ENCODE measurements at regions not wholly inside any gene's neighbourhood (a gene's known extent, or its start where the extent isn't known, plus 50 kb on each side); places are given as distances from the start of the nearest gene placed in this dataset.

DNA sequence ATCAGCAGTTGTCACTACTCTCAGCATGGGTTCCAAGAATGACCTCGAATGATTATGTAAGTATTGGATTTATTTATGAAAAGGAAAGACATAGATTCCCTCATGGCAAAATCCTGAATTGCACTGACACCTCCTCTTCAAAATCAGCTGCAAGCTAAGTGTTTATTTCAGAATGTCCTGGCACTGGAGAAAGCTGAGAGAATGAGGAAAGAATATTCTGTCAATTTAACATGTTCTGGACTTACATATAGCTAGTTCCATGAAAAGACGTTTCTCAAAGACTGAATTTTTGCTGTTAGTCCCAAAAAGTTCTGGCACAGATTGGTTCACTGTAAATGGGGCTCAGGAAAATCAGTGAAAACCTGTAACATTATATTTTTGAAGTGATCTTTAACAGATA is 120.3 kb downstream of the NREP start:
- H3K4me3 ChIP-seq, result no peak overlapping the region
- DNase-seq, result no peak
- no peak overlapping the region for H3K27ac ChIP-seq
- H3K36me3 ChIP-seq, result no peaks in the 10 kb centered on the region
- ATAC-seq, result no peak
- in situ Hi-C loops (cut with MboI; ENCODE audit: low sequenced_read_pairs in 4 of 4) (no loop called here), intact Hi-C loops (cut with DNase I; ENCODE audit: low total_unique reads) (no loop called here)
- no peaks in the 10 kb centered on the region for H3K9me3 ChIP-seq
- H3K4me1 ChIP-seq, result peaks cover 9 to 18% of the 10 kb centered on the region in 2 donors
- H3K27me3 ChIP-seq, result no peaks in the 10 kb centered on the region
- TF ChIP-seq POLR2A (IDR thresholded peaks at IDR 0.05), result no peak
- TF ChIP-seq, protein P1, sequence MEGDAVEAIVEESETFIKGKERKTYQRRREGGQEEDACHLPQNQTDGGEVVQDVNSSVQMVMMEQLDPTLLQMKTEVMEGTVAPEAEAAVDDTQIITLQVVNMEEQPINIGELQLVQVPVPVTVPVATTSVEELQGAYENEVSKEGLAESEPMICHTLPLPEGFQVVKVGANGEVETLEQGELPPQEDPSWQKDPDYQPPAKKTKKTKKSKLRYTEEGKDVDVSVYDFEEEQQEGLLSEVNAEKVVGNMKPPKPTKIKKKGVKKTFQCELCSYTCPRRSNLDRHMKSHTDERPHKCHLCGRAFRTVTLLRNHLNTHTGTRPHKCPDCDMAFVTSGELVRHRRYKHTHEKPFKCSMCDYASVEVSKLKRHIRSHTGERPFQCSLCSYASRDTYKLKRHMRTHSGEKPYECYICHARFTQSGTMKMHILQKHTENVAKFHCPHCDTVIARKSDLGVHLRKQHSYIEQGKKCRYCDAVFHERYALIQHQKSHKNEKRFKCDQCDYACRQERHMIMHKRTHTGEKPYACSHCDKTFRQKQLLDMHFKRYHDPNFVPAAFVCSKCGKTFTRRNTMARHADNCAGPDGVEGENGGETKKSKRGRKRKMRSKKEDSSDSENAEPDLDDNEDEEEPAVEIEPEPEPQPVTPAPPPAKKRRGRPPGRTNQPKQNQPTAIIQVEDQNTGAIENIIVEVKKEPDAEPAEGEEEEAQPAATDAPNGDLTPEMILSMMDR (IDR thresholded peaks at IDR 0.05 in 4 of 5, conservative IDR thresholded peaks at IDR 0.05 in 1 of 5), result no peak

DNA sequence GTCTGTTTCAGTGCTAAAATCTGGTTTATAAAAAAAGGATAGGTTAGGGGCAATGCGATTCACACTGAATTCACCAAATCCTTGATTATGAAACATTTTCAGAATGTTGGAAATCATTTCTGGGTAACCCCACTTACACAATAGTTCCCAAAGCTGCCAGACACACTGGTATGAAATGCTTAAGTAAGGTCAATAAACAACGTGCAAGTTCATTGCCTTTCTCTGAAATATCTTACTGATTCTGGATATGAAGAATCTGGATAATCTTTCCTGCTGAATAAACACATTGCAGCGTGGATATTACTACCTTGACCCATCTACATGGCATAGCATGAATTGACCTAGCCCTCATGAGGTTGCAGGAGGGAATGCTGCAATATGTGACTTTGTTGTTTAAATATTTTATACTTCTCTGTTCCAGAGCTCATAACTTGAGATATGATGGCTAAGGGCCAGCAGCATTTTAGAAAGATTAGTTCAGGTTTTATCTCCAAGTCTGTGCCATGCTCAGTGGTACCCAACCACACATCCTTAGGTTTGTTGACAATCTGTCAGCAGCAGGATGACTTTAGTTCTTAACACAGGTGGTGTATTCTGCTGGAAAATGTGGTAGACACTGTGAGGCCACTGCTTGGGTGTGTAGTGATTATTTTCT is 121.0 kb downstream of the NREP start:
- ATAC-seq (peak; percentile 27 to 29), DNase-seq (no peak)
- in situ Hi-C loops (cut with MboI; ENCODE audit: low sequenced_read_pairs in 4 of 4), result no loop called here
- Histone ChIP-seq H3K27me3 (no peaks in the 10 kb centered on the region), H3K36me3 (no peaks in the 10 kb centered on the region), H3K4me1 (peaks cover 9 to 18% of the 10 kb centered on the region in 2 donors), H3K9me3 (no peaks in the 10 kb centered on the region), H3K4me3 (no peak overlapping the region), H3K27ac (no peak overlapping the region)
- intact Hi-C loops (cut with DNase I; ENCODE audit: low total_unique reads), result no loop called here
- no peak for TF ChIP-seq POLR2A (IDR thresholded peaks at IDR 0.05)
- TF ChIP-seq, protein P1 (IDR thresholded peaks at IDR 0.05 in 4 of 5, conservative IDR thresholded peaks at IDR 0.05 in 1 of 5), result no peak

DNA sequence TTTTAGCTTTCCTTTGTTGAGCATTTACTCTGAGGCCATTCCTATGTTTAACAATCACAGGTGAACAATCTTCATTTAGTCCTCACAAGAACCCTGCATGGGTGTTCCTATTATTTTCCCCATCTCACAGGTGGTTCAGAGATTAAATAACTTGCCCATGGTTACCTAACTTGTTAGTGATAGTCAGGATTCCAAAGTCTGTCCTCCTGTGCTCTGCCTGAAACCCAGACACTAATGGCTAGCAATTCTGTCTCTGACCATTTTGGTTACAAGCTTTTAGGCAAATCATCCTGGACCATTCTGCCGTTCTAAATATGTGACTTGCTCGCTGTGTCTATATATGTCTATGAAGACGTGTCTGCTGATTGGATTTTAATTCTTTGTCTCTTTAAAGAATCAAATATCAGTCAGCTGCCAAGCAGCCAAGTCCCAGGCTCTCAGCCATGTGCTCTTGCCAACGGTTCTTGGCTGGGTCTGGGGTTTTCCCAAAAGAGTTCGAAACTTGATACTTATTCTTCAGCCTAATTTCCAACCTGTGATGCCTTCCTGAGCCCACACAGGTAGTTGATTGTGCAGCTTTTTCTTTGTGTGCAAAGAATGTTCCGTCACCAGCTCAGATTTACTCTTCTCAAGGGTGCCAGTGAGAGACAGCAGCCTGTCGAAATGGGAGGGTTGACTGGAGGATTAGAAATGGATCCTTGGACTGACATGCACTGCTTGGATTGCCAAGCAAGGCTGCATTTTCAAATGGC is 121.7 kb downstream of the NREP start:
- H3K4me1 ChIP-seq, result peaks cover 9 to 18% of the 10 kb centered on the region in 2 donors
- no peaks in the 10 kb centered on the region for H3K9me3 ChIP-seq
- DNase-seq (no peak), ATAC-seq (peak; percentile 70 to 92)
- no peaks in the 10 kb centered on the region for H3K36me3 ChIP-seq
- in situ Hi-C loops (cut with MboI; ENCODE audit: low sequenced_read_pairs in 4 of 4) (no loop called here), intact Hi-C loops (cut with DNase I; ENCODE audit: low total_unique reads) (no loop called here)
- TF ChIP-seq, protein P1 (IDR thresholded peaks at IDR 0.05 in 4 of 5, conservative IDR thresholded peaks at IDR 0.05 in 1 of 5), result no peak
- no peak for TF ChIP-seq POLR2A (IDR thresholded peaks at IDR 0.05)
- H3K27me3 ChIP-seq, result no peaks in the 10 kb centered on the region
- peak overlapping the region in 3 of 4 donors; percentile 15 to 37 (median 30) for H3K27ac ChIP-seq
- peak overlapping the region in 1 of 4 donors; percentile 2 for H3K4me3 ChIP-seq

DNA sequence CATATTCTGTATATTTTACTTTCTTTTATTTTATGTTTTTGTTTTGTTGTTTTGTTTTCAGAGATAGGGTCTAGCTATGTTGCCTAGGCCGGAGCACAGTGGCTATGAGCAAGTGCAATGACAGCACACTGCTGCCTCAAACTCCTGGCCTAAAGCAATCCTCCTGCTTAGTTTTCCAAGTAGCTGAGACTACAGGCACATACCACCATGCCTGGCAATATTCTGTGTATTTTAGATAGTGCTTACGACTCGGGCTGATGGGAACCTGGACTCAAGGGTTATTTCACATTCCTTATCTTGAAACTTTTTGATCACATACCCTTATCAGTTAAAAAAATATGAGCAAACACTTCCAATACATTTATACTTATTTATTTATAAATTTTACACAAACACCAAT is 119.0 kb upstream of the STARD4 start:
- DNase-seq, result no peak
- TF ChIP-seq, protein P1 (IDR thresholded peaks at IDR 0.05 in 4 of 5, conservative IDR thresholded peaks at IDR 0.05 in 1 of 5), result no peak
- TF ChIP-seq POLR2A (IDR thresholded peaks at IDR 0.05), result no peak
- ATAC-seq, result no peak

More for the DNA sequence above, 119.0 kb upstream of the STARD4 start:
- Histone ChIP-seq H3K36me3 (no peaks in the 10 kb centered on the region), H3K4me1 (peaks cover 9 to 18% of the 10 kb centered on the region in 2 donors), H3K4me3 (no peak overlapping the region), H3K27me3 (no peaks in the 10 kb centered on the region), H3K27ac (no peak overlapping the region), H3K9me3 (no peaks in the 10 kb centered on the region)
- intact Hi-C loops (cut with DNase I; ENCODE audit: low total_unique reads), result no loop called here
- in situ Hi-C loops (cut with MboI; ENCODE audit: low sequenced_read_pairs in 4 of 4), result no loop called here

All from gastrocnemius medialis (tissue), 4 donors.